Frontal cortex (tissue), 3 donors: ENCODE measurements at regions not wholly inside any gene's neighbourhood (a gene's known extent, or its start where the extent isn't known, plus 50 kb on each side); places are given as distances from the start of the nearest gene placed in this dataset.
"Not testable (repeated sequence)": the region's sequence is repeated elsewhere in the genome, so short reads cannot be mapped to it uniquely, and the experiment has no call there.

ENCODE experiments used
- DNase-seq, 2 donors: peaks; one replicate each; pipeline ENCODE4 v3.0.0; 2012; ENCODE audit warnings: low spot score in 2 of 2
- FAIRE-seq: peaks from 2 replicates; lab custom pipeline; 2012; peaks lifted over from hg19 to GRCh38; lab: Jason Lieb, UNC
- donor health status: control.
- donor health status: control.
- donor health status: control.

- DNase-seq, result no peak
- FAIRE-seq, result no peak
Observed at GRCh38 chrX:56120242-56120641, 111.9 kb upstream of the KLF8 start.

- no peak for DNase-seq
- FAIRE-seq, result no peak
Observed at GRCh38 chrX:56125946-56126345, 106.2 kb upstream of the KLF8 start.

GRCh38 chrX:56130031-56130430 is 102.1 kb upstream of the KLF8 start:
- no peak for FAIRE-seq

DNA sequence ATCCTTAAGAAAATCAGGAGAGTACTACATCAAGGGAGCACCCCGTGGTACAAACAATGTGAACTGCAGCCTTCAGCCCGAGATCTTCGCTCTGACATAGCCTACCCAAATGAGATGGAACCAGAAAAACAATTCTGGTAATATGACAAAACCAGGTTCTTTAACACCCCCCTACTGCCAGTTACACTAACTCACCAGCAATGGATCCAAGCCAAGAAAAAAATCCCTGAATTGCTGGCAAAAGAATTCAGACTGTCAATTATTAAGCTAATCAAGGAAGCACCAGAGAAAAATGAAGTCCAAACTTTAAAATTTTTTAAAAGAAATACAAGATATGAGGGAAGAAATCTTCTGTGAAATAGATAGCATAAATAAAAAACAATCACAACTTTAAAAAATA is 101.7 kb upstream of the KLF8 start:
- FAIRE-seq, result no peak
- DNase-seq, result no peak

More at GRCh38 chrX:56130031-56130430, 102.1 kb upstream of the KLF8 start:
- DNase-seq, result no peak

GRCh38 chrX:56164135-56164534 is 68.0 kb upstream of the KLF8 start:
- not testable (repeated sequence) for DNase-seq
- peak; percentile 96 for FAIRE-seq
